NT2/D1 (cell line): ENCODE measurements at regions not wholly inside any gene's neighbourhood (a gene's known extent, or its start where the extent isn't known, plus 50 kb on each side); places are given as distances from the start of the nearest gene placed in this dataset.
A peak's percentile ranks its signal among the peaks of the same experiment; 100 is the strongest.

Source experiments
- DNase-seq: peaks from one replicate; pipeline ENCODE4 v3.0.0-alpha.2; 2011; ENCODE audit warnings: low read depth, low spot score
- H3K27me3 ChIP-seq: 2 replicates; pipeline ENCODE4 v1.6.0; 2011; ENCODE audit warnings: mild to moderate bottlenecking; ENCODE audit not compliant: insufficient read length, insufficient read depth
- H3K36me3 ChIP-seq: 2 replicates; pipeline ENCODE4 v1.6.1; 2011; ENCODE audit warnings: mild to moderate bottlenecking, low read length, mixed read lengths; ENCODE audit not compliant: insufficient read depth, insufficient read length
- H3K4me1 ChIP-seq: 2 replicates; pipeline ENCODE4 v1.5.1; 2011; ENCODE audit not compliant: insufficient read depth, insufficient read length
- H3K4me3 ChIP-seq: 2 replicates; pipeline ENCODE4 v1.5.1; 2011; ENCODE audit warnings: low read depth; ENCODE audit not compliant: insufficient read length
- H3K9ac ChIP-seq: 2 replicates; pipeline ENCODE4 v1.6.0; 2011; ENCODE audit warnings: low read depth; ENCODE audit not compliant: insufficient read length
- H3K9me3 ChIP-seq: 2 replicates; pipeline ENCODE4 v1.5.1; 2011; ENCODE audit warnings: mild to moderate bottlenecking, low read length; ENCODE audit not compliant: insufficient read depth
- SUZ12 ChIP-seq: IDR thresholded peaks from 2 replicates; pipeline ENCODE4 v1.6.1; 2011; ENCODE audit not compliant: insufficient read length, insufficient read depth; ENCODE audit errors: extremely low read depth
- YY1 ChIP-seq: IDR thresholded peaks from 2 replicates; pipeline ENCODE4 v1.6.1; 2011; ENCODE audit not compliant: insufficient read length, insufficient read depth
- ZNF274 ChIP-seq: IDR thresholded peaks from 2 replicates; pipeline ENCODE4 v1.6.1; 2011; ENCODE audit warnings: mild to moderate bottlenecking, low read depth, low read length

DNA sequence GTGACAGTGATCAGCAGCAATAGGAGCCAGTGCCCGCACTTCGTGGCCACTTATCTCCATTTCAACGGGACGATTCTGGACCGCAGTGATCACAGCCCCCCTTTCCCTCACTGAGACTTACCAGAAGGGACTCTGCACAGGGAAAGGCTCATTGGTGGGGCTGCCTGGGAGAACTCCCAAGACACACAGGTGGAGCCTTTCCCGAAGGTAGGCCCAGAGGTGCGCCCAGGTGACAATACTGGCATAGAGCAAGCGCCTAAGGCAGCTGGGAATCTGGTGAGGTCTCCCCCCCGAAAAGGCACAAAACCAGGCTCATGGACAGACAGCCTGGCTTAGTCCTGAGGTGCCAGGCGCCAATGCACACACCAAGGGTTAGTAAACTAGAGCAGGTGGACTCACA is 318.9 kb downstream of the AJAP1 start:
- H3K4me3 ChIP-seq, result no peak overlapping the region
- no peak for TF ChIP-seq SUZ12
- TF ChIP-seq ZNF274, result no peak
- no peak for TF ChIP-seq YY1
- H3K36me3 ChIP-seq, result no peaks in the 10 kb centered on the region
- H3K9me3 ChIP-seq, result 0 out of 2 replicates have a peak, but pooled peaks cover 2% of the 10 kb centered on the region
- H3K9ac ChIP-seq, result no peak overlapping the region
- no peaks in the 10 kb centered on the region for H3K4me1 ChIP-seq
- H3K27me3 ChIP-seq, result no peaks in the 10 kb centered on the region
- DNase-seq, result no peak

GRCh38 chr1:4972761-4973320 is 318.4 kb downstream of the AJAP1 start:
- Histone ChIP-seq H3K36me3 (no peaks in the 10 kb centered on the region), H3K4me3 (no peak overlapping the region), H3K9ac (no peak overlapping the region), H3K27me3 (no peaks in the 10 kb centered on the region), H3K4me1 (no peaks in the 10 kb centered on the region), H3K9me3 (peaks cover 7% of the 10 kb centered on the region; the same call in 1 of the 2 replicates)
- DNase-seq, result no peak
- TF ChIP-seq ZNF274, result no peak
- no peak for TF ChIP-seq SUZ12
- TF ChIP-seq YY1, result no peak

DNA sequence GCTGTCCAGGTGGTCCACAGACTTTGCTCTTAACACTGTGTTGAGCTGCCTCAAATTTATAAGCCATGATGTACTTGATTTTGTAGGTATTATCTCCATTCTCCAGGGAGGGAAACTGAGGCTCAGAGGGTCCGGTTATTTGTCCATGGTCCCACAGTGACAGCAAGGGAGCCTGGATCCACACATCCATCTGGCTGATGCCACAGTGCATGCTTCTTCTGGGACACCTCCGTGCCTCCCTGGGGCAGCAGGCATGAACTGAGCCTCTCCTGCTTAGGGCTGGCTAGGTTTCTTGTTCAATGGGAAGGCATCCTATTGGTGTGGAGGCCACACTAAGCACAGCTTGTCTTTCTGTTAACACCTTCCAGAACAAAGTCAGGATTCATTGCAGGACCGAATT is 317.3 kb downstream of the AJAP1 start:
- TF ChIP-seq YY1 (no peak), ZNF274 (no peak), SUZ12 (no peak)
- Histone ChIP-seq H3K4me3 (no peak overlapping the region), H3K9ac (no peak overlapping the region), H3K9me3 (peaks cover 11% of the 10 kb centered on the region; the same call in 1 of the 2 replicates), H3K27me3 (no peaks in the 10 kb centered on the region), H3K36me3 (no peaks in the 10 kb centered on the region), H3K4me1 (no peaks in the 10 kb centered on the region)
- DNase-seq, result no peak

- DNase-seq, result no peak
- Histone ChIP-seq H3K36me3 (no peaks in the 10 kb centered on the region), H3K4me3 (no peak overlapping the region), H3K9me3 (peaks cover 11% of the 10 kb centered on the region; the same call in 1 of the 2 replicates), H3K27me3 (no peaks in the 10 kb centered on the region), H3K4me1 (no peaks in the 10 kb centered on the region), H3K9ac (no peak overlapping the region)
- no peak for TF ChIP-seq YY1
- TF ChIP-seq ZNF274, result no peak
- no peak for TF ChIP-seq SUZ12
These were observed 316.1 kb downstream of the AJAP1 start for GRCh38 chr1:4970532-4970931.

- no peak overlapping the region for H3K4me3 ChIP-seq
- DNase-seq, result no peak
- no peak for TF ChIP-seq SUZ12
- TF ChIP-seq ZNF274, result no peak
- no peak for TF ChIP-seq YY1
- peaks cover 11% of the 10 kb centered on the region; the same call in 1 of the 2 replicates for H3K9me3 ChIP-seq
- no peaks in the 10 kb centered on the region for H3K36me3 ChIP-seq
- H3K9ac ChIP-seq, result no peak overlapping the region
- peaks cover 6% of the 10 kb centered on the region for H3K4me1 ChIP-seq
- no peaks in the 10 kb centered on the region for H3K27me3 ChIP-seq
These were observed 315.2 kb downstream of the AJAP1 start for GRCh38 chr1:4969556-4970129.

GRCh38 chr1:4965346-4966075 is 311.1 kb downstream of the AJAP1 start:
- Histone ChIP-seq H3K4me3 (no peak overlapping the region), H3K9me3 (peaks cover 11% of the 10 kb centered on the region; the same call in 1 of the 2 replicates), H3K27me3 (no peaks in the 10 kb centered on the region), H3K4me1 (peaks cover 7% of the 10 kb centered on the region), H3K9ac (no peak overlapping the region), H3K36me3 (no peaks in the 10 kb centered on the region)
- peak; percentile 11 for DNase-seq
- no peak for TF ChIP-seq ZNF274
- no peak for TF ChIP-seq SUZ12
- TF ChIP-seq YY1, result no peak
